ENCODE measurements at regions not wholly inside any gene's neighbourhood (a gene's known extent, or its start where the extent isn't known, plus 50 kb on each side); places are given as distances from the start of the nearest gene placed in this dataset.

- TF ChIP-seq POLR2A (IDR thresholded peaks at IDR 0.05; ENCODE audit: low read length) = no peak
- TF ChIP-seq GATA1 (IDR thresholded peaks at IDR 0.05; ENCODE audit: low read depth, low read length) = no peak
Measured at GRCh38 chr11:112727341-112727841, 233.8 kb upstream of the NCAM1 start.

Data from erythroblast (primary cell).